Lung (tissue), 11 donors: ENCODE measurements at regions not wholly inside any gene's neighbourhood (a gene's known extent, or its start where the extent isn't known, plus 50 kb on each side); places are given as distances from the start of the nearest gene placed in this dataset.
A peak's percentile ranks its signal among the peaks of the same experiment; 100 is the strongest.
"Not testable (repeated sequence)": the region's sequence is repeated elsewhere in the genome, so short reads cannot be mapped to it uniquely, and the experiment has no call there.

Experiments
- ATAC-seq: fragments of 200-7000 bp; cut with Tn5 transposase; one replicate; pipeline ENCODE4 v1.9.1; 2020; ENCODE audit warnings: moderate number of reproducible peaks; ENCODE audit not compliant: insufficient read depth, low FRiP score
- DNase-seq, 3 donors: peaks; one replicate each; pipeline ENCODE4 v3.0.0-alpha.2; 2013 to 2017
- H3K27ac ChIP-seq, 2 donors: one replicate each; pipeline ENCODE4 v1.5.1; 2013; ENCODE audit warnings: mild to moderate bottlenecking in 2 of 2, moderate library complexity in 2 of 2, control low read depth in 1 of 2, inconsistent platforms in 1 of 2, low read depth in 1 of 2, low read length in 1 of 2
- H3K27me3 ChIP-seq, 3 donors: one replicate each; pipeline ENCODE4 v1.5.1; 2013; ENCODE audit warnings: low read length in 2 of 3; ENCODE audit not compliant: control insufficient read depth in 3 of 3, insufficient read depth in 3 of 3
- H3K36me3 ChIP-seq, 4 donors: one replicate each; pipeline ENCODE4 v1.5.1; 2013; ENCODE audit warnings: low read length in 4 of 4, mild to moderate bottlenecking in 1 of 4, moderate library complexity in 1 of 4; ENCODE audit not compliant: control insufficient read depth in 4 of 4, insufficient read depth in 4 of 4
- H3K4me1 ChIP-seq, 5 donors: one replicate each; pipeline ENCODE4 v1.5.1; 2013; ENCODE audit warnings: low read length in 5 of 5, mild to moderate bottlenecking in 2 of 5, moderate library complexity in 1 of 5; ENCODE audit not compliant: control insufficient read depth in 5 of 5, insufficient read depth in 5 of 5
- H3K4me3 ChIP-seq: one replicate; pipeline ENCODE4 v1.5.1; 2013; ENCODE audit warnings: mild to moderate bottlenecking, control low read depth, moderate library complexity
- H3K9ac ChIP-seq, 2 donors: one replicate each; pipeline ENCODE4 v1.5.1; 2013; ENCODE audit warnings: low read length in 2 of 2, control low read depth in 1 of 2; ENCODE audit not compliant: insufficient read depth in 1 of 2
- H3K9me3 ChIP-seq, 4 donors: one replicate each; pipeline ENCODE4 v1.5.1; 2013; ENCODE audit warnings: low read length in 3 of 4, mild to moderate bottlenecking in 1 of 4, moderate library complexity in 1 of 4; ENCODE audit not compliant: control insufficient read depth in 4 of 4, insufficient read depth in 3 of 4
- CTCF ChIP-seq: IDR thresholded peaks from 2 replicates; pipeline ENCODE4 v1.5.1; 2012; ENCODE audit warnings: mild to moderate bottlenecking; ENCODE audit errors: control extremely low read depth, extremely low read depth
- WGBS, 2 donors: extraction: QIAGEN DNeasy Blood & Tissue Kit; methylation state at CpG; one replicate each; pipeline ENCODE4 v1.1.7; 2013; 5-methylcytosine and 5-hydroxymethylcytosine counted together
- donor health status: control.
- donor health status: control.
- donor health status: Bipolar disorder and iron deficiency.
- donor health status: healthy.
- donor health status: DM: yes; HTN: yes; CAD: no.

- no peak for TF ChIP-seq CTCF
- Histone ChIP-seq H3K4me1 (peaks cover 0 to 1% (median 0%) of the 10 kb centered on the region in 5 donors), H3K9ac (no peak overlapping the region), H3K9me3 (no peaks in the 10 kb centered on the region), H3K27ac (no peak overlapping the region), H3K4me3 (no peak overlapping the region), H3K27me3 (no peaks in the 10 kb centered on the region), H3K36me3 (no peaks in the 10 kb centered on the region)
- DNase-seq (peak in 1 of 3 donors; percentile 19), ATAC-seq (no peak)
- 70 to 84% methylated on average over 7 of the region's 7 CpGs for WGBS, 2 donors
These were observed 183.7 kb downstream of the NRP2 start for GRCh38 chr2:205865905-205866441.

- DNase-seq (no peak), ATAC-seq (no peak)
- H3K27ac ChIP-seq: no peak overlapping the region
- H3K4me1 ChIP-seq: peaks cover 0 to 1% (median 0%) of the 10 kb centered on the region in 5 donors
- no peak for TF ChIP-seq CTCF
- no peaks in the 10 kb centered on the region for H3K36me3 ChIP-seq
- no peak overlapping the region for H3K9ac ChIP-seq
- no peaks in the 10 kb centered on the region for H3K27me3 ChIP-seq
- WGBS, 2 donors: 96 to 97% methylated on average over 3 of the region's 3 CpGs
- H3K4me3 ChIP-seq: no peak overlapping the region
- H3K9me3 ChIP-seq: no peaks in the 10 kb centered on the region
These were observed 182.8 kb downstream of the NRP2 start for GRCh38 chr2:205865056-205865455.

- Histone ChIP-seq H3K9ac (no peak overlapping the region), H3K27ac (no peak overlapping the region), H3K4me1 (peaks cover 0 to 2% (median 0%) of the 10 kb centered on the region in 5 donors), H3K27me3 (no peaks in the 10 kb centered on the region), H3K9me3 (no peaks in the 10 kb centered on the region), H3K36me3 (no peaks in the 10 kb centered on the region), H3K4me3 (no peak overlapping the region)
- DNase-seq (no peak), ATAC-seq (no peak)
- TF ChIP-seq CTCF: no peak
- 94 to 98% methylated on average over 1 of the region's 1 CpG for WGBS, 2 donors
These were observed 182.2 kb downstream of the NRP2 start for GRCh38 chr2:205864491-205864890.

GRCh38 chr2:205862761-205863160 is 180.5 kb downstream of the NRP2 start:
- WGBS, 2 donors: 98 to 99% methylated on average over 4 of the region's 4 CpGs
- not testable (repeated sequence) for H3K9ac ChIP-seq, H3K4me3 ChIP-seq, H3K27me3 ChIP-seq, DNase-seq, H3K27ac ChIP-seq, H3K9me3 ChIP-seq, H3K4me1 ChIP-seq, H3K36me3 ChIP-seq, ATAC-seq
